ENCODE measurements at regions not wholly inside any gene's neighbourhood (a gene's known extent, or its start where the extent isn't known, plus 50 kb on each side); places are given as distances from the start of the nearest gene placed in this dataset.
"Not testable (repeated sequence)": the region's sequence is repeated elsewhere in the genome, so short reads cannot be mapped to it uniquely, and the experiment has no call there.

- H3K79me2 ChIP-seq (ENCODE audit: control insufficient read depth, insufficient read depth, low read length), result no peaks in the 10 kb centered on the region
- no peak overlapping the region for H3K4me3 ChIP-seq (ENCODE audit: control insufficient read depth in 2 of 3, extremely low read depth in 1 of 3, insufficient read depth in 2 of 3, low read depth in 1 of 3, low read length in 3 of 3)
- no peaks in the 10 kb centered on the region for H3K9me1 ChIP-seq (ENCODE audit: control insufficient read depth, extremely low read depth, insufficient read depth, low read length)
- no peaks in the 10 kb centered on the region for H3K36me3 ChIP-seq (ENCODE audit: control insufficient read depth in 2 of 2, extremely low read depth in 1 of 2, insufficient read depth in 2 of 2, low read length in 2 of 2)
- H2AFZ ChIP-seq (ENCODE audit: control insufficient read depth, low read length), result no peak overlapping the region
- dilution Hi-C loops (cut with MboI; ENCODE audit: extremely low pct_ligation_motif_present, low sequenced_read_pairs), result no loop called here
- H3K27ac ChIP-seq (ENCODE audit: control insufficient read depth, insufficient read depth, low read length), result no peak overlapping the region
- H4K20me1 ChIP-seq (ENCODE audit: control insufficient read depth, extremely low read depth, insufficient read depth, low read length), result no peaks in the 10 kb centered on the region
- no peaks in the 10 kb centered on the region for H3K4me1 ChIP-seq (ENCODE audit: control insufficient read depth, extremely low read depth, insufficient read depth, low read length)
- no peaks in the 10 kb centered on the region for H3K9me3 ChIP-seq (ENCODE audit: control insufficient read depth, low read depth, low read length)
- no peak for FAIRE-seq
- H3K27me3 ChIP-seq (ENCODE audit: control insufficient read depth, extremely low read depth, insufficient read depth, low read length), result no peaks in the 10 kb centered on the region
- DNase-seq (ENCODE audit: low read depth, low spot score), result no peak
- TF ChIP-seq, protein P1, sequence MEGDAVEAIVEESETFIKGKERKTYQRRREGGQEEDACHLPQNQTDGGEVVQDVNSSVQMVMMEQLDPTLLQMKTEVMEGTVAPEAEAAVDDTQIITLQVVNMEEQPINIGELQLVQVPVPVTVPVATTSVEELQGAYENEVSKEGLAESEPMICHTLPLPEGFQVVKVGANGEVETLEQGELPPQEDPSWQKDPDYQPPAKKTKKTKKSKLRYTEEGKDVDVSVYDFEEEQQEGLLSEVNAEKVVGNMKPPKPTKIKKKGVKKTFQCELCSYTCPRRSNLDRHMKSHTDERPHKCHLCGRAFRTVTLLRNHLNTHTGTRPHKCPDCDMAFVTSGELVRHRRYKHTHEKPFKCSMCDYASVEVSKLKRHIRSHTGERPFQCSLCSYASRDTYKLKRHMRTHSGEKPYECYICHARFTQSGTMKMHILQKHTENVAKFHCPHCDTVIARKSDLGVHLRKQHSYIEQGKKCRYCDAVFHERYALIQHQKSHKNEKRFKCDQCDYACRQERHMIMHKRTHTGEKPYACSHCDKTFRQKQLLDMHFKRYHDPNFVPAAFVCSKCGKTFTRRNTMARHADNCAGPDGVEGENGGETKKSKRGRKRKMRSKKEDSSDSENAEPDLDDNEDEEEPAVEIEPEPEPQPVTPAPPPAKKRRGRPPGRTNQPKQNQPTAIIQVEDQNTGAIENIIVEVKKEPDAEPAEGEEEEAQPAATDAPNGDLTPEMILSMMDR (optimal IDR thresholded peaks at IDR 0.05 in 1 of 3, IDR thresholded peaks at IDR 0.05 in 1 of 3, conservative IDR thresholded peaks at IDR 0.05 in 1 of 3; ENCODE audit: extremely low read depth in 1 of 3, insufficient read depth in 2 of 3, low read length in 3 of 3), result no peak
- TF ChIP-seq EZH2 (IDR thresholded peaks at IDR 0.05; ENCODE audit: low read length), result no peak
- no peak overlapping the region for H3K4me2 ChIP-seq (ENCODE audit: control insufficient read depth, extremely low read depth, insufficient read depth, low read depth, low read length)
- H3K9ac ChIP-seq (ENCODE audit: control insufficient read depth, extremely low read depth, insufficient read depth, low read length), result no peak overlapping the region
Observed at GRCh38 chr1:166490437-166490991, 323.7 kb upstream of the FAM78B start.

DNA sequence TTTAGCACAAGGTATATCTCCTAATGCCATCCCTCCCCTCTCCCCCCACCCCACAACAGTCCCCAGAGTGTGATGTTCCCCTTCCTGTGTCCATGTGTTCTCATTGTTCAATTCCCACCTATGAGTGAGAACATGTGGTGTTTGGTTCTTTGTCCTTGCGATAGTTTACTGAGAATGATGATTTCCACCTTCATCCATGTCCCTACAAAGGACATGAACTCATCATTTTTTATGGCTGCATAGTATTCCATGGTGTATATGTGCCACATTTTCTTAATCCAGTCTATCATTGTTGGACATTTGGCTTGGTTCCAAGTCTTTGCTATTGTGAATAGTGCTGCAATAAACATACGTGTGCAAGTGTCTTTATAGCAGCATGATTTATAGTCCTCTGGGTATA, 327.0 kb upstream of the FAM78B start:
- H3K9me1 ChIP-seq (ENCODE audit: control insufficient read depth, extremely low read depth, insufficient read depth, low read length); H3K27me3 ChIP-seq (ENCODE audit: control insufficient read depth, extremely low read depth, insufficient read depth, low read length); H3K9me3 ChIP-seq (ENCODE audit: control insufficient read depth, low read depth, low read length); H3K27ac ChIP-seq (ENCODE audit: control insufficient read depth, insufficient read depth, low read length); dilution Hi-C loops (cut with MboI; ENCODE audit: extremely low pct_ligation_motif_present, low sequenced_read_pairs); H3K9ac ChIP-seq (ENCODE audit: control insufficient read depth, extremely low read depth, insufficient read depth, low read length); FAIRE-seq; H2AFZ ChIP-seq (ENCODE audit: control insufficient read depth, low read length); DNase-seq (ENCODE audit: low read depth, low spot score); H3K4me3 ChIP-seq (ENCODE audit: control insufficient read depth in 2 of 3, extremely low read depth in 1 of 3, insufficient read depth in 2 of 3, low read depth in 1 of 3, low read length in 3 of 3); H3K4me2 ChIP-seq (ENCODE audit: control insufficient read depth, extremely low read depth, insufficient read depth, low read depth, low read length); H3K4me1 ChIP-seq (ENCODE audit: control insufficient read depth, extremely low read depth, insufficient read depth, low read length); H3K79me2 ChIP-seq (ENCODE audit: control insufficient read depth, insufficient read depth, low read length); H4K20me1 ChIP-seq (ENCODE audit: control insufficient read depth, extremely low read depth, insufficient read depth, low read length); H3K36me3 ChIP-seq (ENCODE audit: control insufficient read depth in 2 of 2, extremely low read depth in 1 of 2, insufficient read depth in 2 of 2, low read length in 2 of 2): not testable (repeated sequence)

GRCh38 chr1:166507347-166507746, 331.9 kb upstream of the POGK start:
- TF ChIP-seq, protein P1 (optimal IDR thresholded peaks at IDR 0.05 in 1 of 3, IDR thresholded peaks at IDR 0.05 in 1 of 3, conservative IDR thresholded peaks at IDR 0.05 in 1 of 3; ENCODE audit: extremely low read depth in 1 of 3, insufficient read depth in 2 of 3, low read length in 3 of 3), result no peak
- no peak for TF ChIP-seq EZH2 (IDR thresholded peaks at IDR 0.05; ENCODE audit: low read length)
- dilution Hi-C loops (cut with MboI; ENCODE audit: extremely low pct_ligation_motif_present, low sequenced_read_pairs), result no loop called here
- Histone ChIP-seq H3K79me2 (ENCODE audit: control insufficient read depth, insufficient read depth, low read length) (no peaks in the 10 kb centered on the region), H3K9me1 (ENCODE audit: control insufficient read depth, extremely low read depth, insufficient read depth, low read length) (no peaks in the 10 kb centered on the region), H3K36me3 (ENCODE audit: control insufficient read depth in 2 of 2, extremely low read depth in 1 of 2, insufficient read depth in 2 of 2, low read length in 2 of 2) (no peaks in the 10 kb centered on the region), H3K9ac (ENCODE audit: control insufficient read depth, extremely low read depth, insufficient read depth, low read length) (no peak overlapping the region), H4K20me1 (ENCODE audit: control insufficient read depth, extremely low read depth, insufficient read depth, low read length) (no peaks in the 10 kb centered on the region), H3K27me3 (ENCODE audit: control insufficient read depth, extremely low read depth, insufficient read depth, low read length) (no peaks in the 10 kb centered on the region), H3K9me3 (ENCODE audit: control insufficient read depth, low read depth, low read length) (no peaks in the 10 kb centered on the region), H3K4me2 (ENCODE audit: control insufficient read depth, extremely low read depth, insufficient read depth, low read depth, low read length) (no peak overlapping the region), H2AFZ (ENCODE audit: control insufficient read depth, low read length) (no peak overlapping the region), H3K4me1 (ENCODE audit: control insufficient read depth, extremely low read depth, insufficient read depth, low read length) (no peaks in the 10 kb centered on the region), H3K27ac (ENCODE audit: control insufficient read depth, insufficient read depth, low read length) (no peak overlapping the region), H3K4me3 (ENCODE audit: control insufficient read depth in 2 of 3, extremely low read depth in 1 of 3, insufficient read depth in 2 of 3, low read depth in 1 of 3, low read length in 3 of 3) (no peak overlapping the region)
- FAIRE-seq (no peak), DNase-seq (ENCODE audit: low read depth, low spot score) (no peak)
